PC-3 (cell line): ENCODE measurements at regions not wholly inside any gene's neighbourhood (a gene's known extent, or its start where the extent isn't known, plus 50 kb on each side); places are given as distances from the start of the nearest gene placed in this dataset.

ENCODE experiments used
- ATAC-seq: fragments of 200-7000 bp; cut with Tn5 transposase; 2 replicates; pipeline ENCODE4 v1.9.1; 2020; ENCODE audit warnings: mild to moderate bottlenecking, moderate library complexity
- BruUV-seq: library from RNA; stranded (reverse); fragments of 400-500 nt; replicated peaks from 2 replicates; lab custom pipeline; 2021; lab: Mats Ljungman, UMichigan
- CTCF ChIA-PET: fragments of 300-600 bp; sonication (Branson Sonifier 250); formaldehyde crosslinking; loops from one replicate; lab custom pipeline; 2022; ENCODE audit warnings: antibody characterized with exemption; lab: Charles Lee
- POLR2A ChIA-PET: fragments of 300-600 bp; sonication (Branson Sonifier 250); formaldehyde crosslinking; loops from one replicate; lab custom pipeline; 2022; ENCODE audit warnings: antibody characterized with exemption; ENCODE audit not compliant: unreplicated experiment; lab: Charles Lee
- DNase-seq: peaks from one replicate; pipeline ENCODE4 v3.0.0-alpha.2; 2015
- H2AFZ ChIP-seq: fragments of 300-600 bp; sonication (generic); 2 replicates; pipeline ENCODE4 v1.6.0; 2016; ENCODE audit warnings: antibody characterized with exemption, low read length
- H3F3A ChIP-seq: fragments of 300-600 bp; sonication (generic); one replicate; pipeline ENCODE4 v1.6.0; 2017; ENCODE audit warnings: antibody characterized with exemption, low read length, control low read depth, mild to moderate bottlenecking; ENCODE audit not compliant: unreplicated experiment
- H3K27ac ChIP-seq: fragments of 300-600 bp; sonication (generic); 2 replicates; pipeline ENCODE4 v1.5.1; 2016; ENCODE audit warnings: mild to moderate bottlenecking, low read length
- H3K27me3 ChIP-seq: fragments of 300-600 bp; sonication (generic); 2 replicates; pipeline ENCODE4 v1.6.1; 2016; ENCODE audit warnings: low read length, mixed read lengths
- H3K36me3 ChIP-seq: fragments of 300-600 bp; sonication (generic); 2 replicates; pipeline ENCODE4 v1.6.1; 2016; ENCODE audit warnings: low read depth, mixed run types, low read length, mixed read lengths
- H3K4me1 ChIP-seq: fragments of 300-600 bp; sonication (generic); 2 replicates; pipeline ENCODE4 v1.5.1; 2016; ENCODE audit warnings: low read length; ENCODE audit not compliant: insufficient read depth
- H3K4me2 ChIP-seq: fragments of 300-600 bp; sonication (generic); 2 replicates; pipeline ENCODE4 v1.6.0; 2016; ENCODE audit warnings: low read length
- H3K4me3 ChIP-seq: fragments of 300-600 bp; sonication (generic); 2 replicates; pipeline ENCODE4 v1.5.1; 2016; ENCODE audit warnings: mild to moderate bottlenecking, low read length, mixed read lengths
- H3K79me2 ChIP-seq: fragments of 300-600 bp; sonication (generic); 2 replicates; pipeline ENCODE4 v1.6.1; 2017; ENCODE audit warnings: low read length, mixed read lengths
- H3K9ac ChIP-seq: fragments of 300-600 bp; sonication (generic); 2 replicates; pipeline ENCODE4 v1.6.0; 2016; ENCODE audit warnings: mild to moderate bottlenecking, low read length
- H3K9me2 ChIP-seq: fragments of 300-600 bp; sonication (generic); replicated peaks from 2 replicates; pipeline ENCODE4 v1.6.1; 2016; ENCODE audit warnings: mixed run types, low read length, mixed read lengths
- H3K9me3 ChIP-seq: fragments of 300-600 bp; sonication (generic); 2 replicates; pipeline ENCODE4 v1.6.1; 2016; ENCODE audit warnings: low read length, mixed read lengths
- H4K20me1 ChIP-seq: fragments of 300-600 bp; sonication (generic); 2 replicates; pipeline ENCODE4 v1.6.1; 2016; ENCODE audit warnings: low read length, mixed read lengths
- EZH2 ChIP-seq: fragments of 300-600 bp; sonication (generic); IDR thresholded peaks from one replicate; pipeline ENCODE4 v1.6.1; 2017; ENCODE audit warnings: antibody characterized with exemption, mild to moderate bottlenecking, low read length; ENCODE audit not compliant: unreplicated experiment
- EZH2phosphoT487 ChIP-seq: fragments of 300-600 bp; sonication (generic); IDR thresholded peaks from 2 replicates; pipeline ENCODE4 v1.6.1; 2018; ENCODE audit warnings: mild to moderate bottlenecking, antibody characterized with exemption, low read length, borderline replicate concordance
- intact Hi-C: fragments of 100-400 bp; cut with micrococcal nuclease; formaldehyde crosslinking; loops from 2 replicates; pipeline ENCODE4 v1.9.0; 2023
- TF ChIP-seq, protein P1 (sequence below): fragments of 300-600 bp; sonication (generic); conservative IDR thresholded peaks from 2 replicates; pipeline ENCODE4 v1.5.1; 2017; ENCODE audit warnings: antibody characterized with exemption, low read depth, mild to moderate bottlenecking, low read length

- Histone ChIP-seq H4K20me1 (no peaks in the 10 kb centered on the region), H3K9ac (no peak overlapping the region), H3K27me3 (no peaks in the 10 kb centered on the region), H3K36me3 (no peaks in the 10 kb centered on the region), H3K4me2 (no peak overlapping the region), H3K4me1 (no peaks in the 10 kb centered on the region), H3F3A (no peaks in the 10 kb centered on the region), H3K4me3 (no peak overlapping the region), H3K79me2 (no peaks in the 10 kb centered on the region), H2AFZ (no peak overlapping the region), H3K27ac (no peak overlapping the region), H3K9me2 (no peaks in the 10 kb centered on the region), H3K9me3 (no peaks in the 10 kb centered on the region)
- CTCF ChIA-PET = no interaction called here
- ATAC-seq (no peak), DNase-seq (no peak)
- POLR2A ChIA-PET = no interaction called here
- intact Hi-C loops = no loop called here
- no TSS peak for BruUV-seq
- TF ChIP-seq EZH2 = no peak
- no peak for TF ChIP-seq EZH2phosphoT487
- TF ChIP-seq, protein P1, sequence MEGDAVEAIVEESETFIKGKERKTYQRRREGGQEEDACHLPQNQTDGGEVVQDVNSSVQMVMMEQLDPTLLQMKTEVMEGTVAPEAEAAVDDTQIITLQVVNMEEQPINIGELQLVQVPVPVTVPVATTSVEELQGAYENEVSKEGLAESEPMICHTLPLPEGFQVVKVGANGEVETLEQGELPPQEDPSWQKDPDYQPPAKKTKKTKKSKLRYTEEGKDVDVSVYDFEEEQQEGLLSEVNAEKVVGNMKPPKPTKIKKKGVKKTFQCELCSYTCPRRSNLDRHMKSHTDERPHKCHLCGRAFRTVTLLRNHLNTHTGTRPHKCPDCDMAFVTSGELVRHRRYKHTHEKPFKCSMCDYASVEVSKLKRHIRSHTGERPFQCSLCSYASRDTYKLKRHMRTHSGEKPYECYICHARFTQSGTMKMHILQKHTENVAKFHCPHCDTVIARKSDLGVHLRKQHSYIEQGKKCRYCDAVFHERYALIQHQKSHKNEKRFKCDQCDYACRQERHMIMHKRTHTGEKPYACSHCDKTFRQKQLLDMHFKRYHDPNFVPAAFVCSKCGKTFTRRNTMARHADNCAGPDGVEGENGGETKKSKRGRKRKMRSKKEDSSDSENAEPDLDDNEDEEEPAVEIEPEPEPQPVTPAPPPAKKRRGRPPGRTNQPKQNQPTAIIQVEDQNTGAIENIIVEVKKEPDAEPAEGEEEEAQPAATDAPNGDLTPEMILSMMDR = no peak
Measured at GRCh38 chr19:31694761-31695160, 345.5 kb upstream of the TSHZ3 start.

- Histone ChIP-seq H3K4me1 (no peaks in the 10 kb centered on the region), H3K27ac (no peak overlapping the region), H3K36me3 (no peaks in the 10 kb centered on the region), H2AFZ (no peak overlapping the region), H3K9me2 (no peaks in the 10 kb centered on the region), H3K27me3 (no peaks in the 10 kb centered on the region), H3K4me2 (no peak overlapping the region), H3K79me2 (no peaks in the 10 kb centered on the region), H3K9ac (no peak overlapping the region), H4K20me1 (no peaks in the 10 kb centered on the region), H3K4me3 (no peak overlapping the region), H3F3A (no peaks in the 10 kb centered on the region), H3K9me3 (no peaks in the 10 kb centered on the region)
- ChIA-PET CTCF (no interaction called here), POLR2A (no interaction called here)
- intact Hi-C loops = no loop called here
- no TSS peak for BruUV-seq
- no peak for TF ChIP-seq EZH2
- TF ChIP-seq EZH2phosphoT487 = no peak
- TF ChIP-seq, protein P1 = no peak
- no peak for ATAC-seq
- DNase-seq = no peak
Measured at GRCh38 chr19:31699421-31699820, 350.2 kb upstream of the TSHZ3 start.

- intact Hi-C loops = no loop called here
- BruUV-seq = no TSS peak
- Histone ChIP-seq H3K4me1 (no peaks in the 10 kb centered on the region), H2AFZ (no peak overlapping the region), H3K79me2 (no peaks in the 10 kb centered on the region), H3K4me2 (no peak overlapping the region), H3F3A (no peaks in the 10 kb centered on the region), H3K4me3 (no peak overlapping the region), H4K20me1 (no peaks in the 10 kb centered on the region), H3K9me2 (no peaks in the 10 kb centered on the region), H3K27ac (no peak overlapping the region), H3K27me3 (no peaks in the 10 kb centered on the region), H3K9me3 (no peaks in the 10 kb centered on the region), H3K9ac (no peak overlapping the region), H3K36me3 (no peaks in the 10 kb centered on the region)
- ChIA-PET POLR2A (no interaction called here), CTCF (no interaction called here)
- ATAC-seq = no peak
- TF ChIP-seq EZH2 (no peak), EZH2phosphoT487 (no peak)
- DNase-seq = no peak
Measured at GRCh38 chr19:31701146-31701545, 351.9 kb upstream of the TSHZ3 start.
